HEK293 (cell line): ENCODE measurements at regions not wholly inside any gene's neighbourhood (a gene's known extent, or its start where the extent isn't known, plus 50 kb on each side); places are given as distances from the start of the nearest gene placed in this dataset.

Experiments
- SCRT2 ChIP-seq: fragments of 450-650 bp; formaldehyde crosslinking; IDR thresholded peaks from 2 replicates; pipeline ENCODE4 v1.5.1; 2016; ENCODE audit warnings: missing biosample characterization, missing genetic modification characterization
- SP2 ChIP-seq: fragments of 450-650 bp; formaldehyde crosslinking; IDR thresholded peaks from 2 replicates; pipeline ENCODE4 v1.5.1; 2016; ENCODE audit warnings: missing biosample characterization, missing genetic modification characterization
- ZBTB21 ChIP-seq: fragments of 450-650 bp; formaldehyde crosslinking; IDR thresholded peaks from 2 replicates; pipeline ENCODE4 v1.5.1; 2017; ENCODE audit warnings: missing biosample characterization, missing genetic modification characterization
- ZNF274 ChIP-seq, 2 experiments: fragments of 200-500 bp in 1 of 2; fragments of 450-650 bp in 1 of 2; sonication (Bioruptor generic) in 1 of 2; formaldehyde crosslinking in 1 of 2; IDR thresholded peaks; 2 replicates each; pipeline versions ENCODE4 v1.5.1 to v1.6.1; 2014 to 2016; ENCODE audit warnings: borderline replicate concordance in 1 of 2, inconsistent platforms in 1 of 2, low read length in 1 of 2, missing biosample characterization in 1 of 2, missing genetic modification characterization in 1 of 2
- TF ChIP-seq, protein P1 (sequence below): fragments of 450-650 bp; formaldehyde crosslinking; IDR thresholded peaks from 2 replicates; pipeline ENCODE4 v1.5.1; 2016; ENCODE audit warnings: missing biosample characterization, missing genetic modification characterization

DNA sequence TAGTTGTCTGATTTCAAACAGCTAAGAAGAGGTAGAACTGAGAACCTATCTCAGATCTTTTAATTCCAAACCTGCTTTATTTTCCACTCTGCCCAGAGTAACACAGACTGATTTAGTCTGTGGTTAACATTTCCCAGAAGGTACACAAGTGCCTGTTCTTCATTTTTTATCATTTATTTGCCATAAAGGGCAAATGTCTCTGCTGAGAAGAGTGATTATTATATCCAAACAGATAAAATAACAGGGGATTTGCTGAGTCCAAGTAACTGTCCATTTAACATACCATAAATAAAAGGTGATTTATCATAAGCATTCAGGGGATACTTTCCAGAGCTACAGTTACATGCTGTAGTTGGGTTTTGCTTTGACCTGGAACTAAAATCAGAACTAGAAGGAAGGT, 617.7 kb downstream of the MBD2 start:
- TF ChIP-seq ZNF274 (IDR thresholded peaks at IDR 0.05; ENCODE audit: low read length) = no peak
- TF ChIP-seq ZNF274 (tag by site-specific recombination; IDR thresholded peaks at IDR 0.05; ENCODE audit: borderline replicate concordance) = no peak
- TF ChIP-seq, protein P1, sequence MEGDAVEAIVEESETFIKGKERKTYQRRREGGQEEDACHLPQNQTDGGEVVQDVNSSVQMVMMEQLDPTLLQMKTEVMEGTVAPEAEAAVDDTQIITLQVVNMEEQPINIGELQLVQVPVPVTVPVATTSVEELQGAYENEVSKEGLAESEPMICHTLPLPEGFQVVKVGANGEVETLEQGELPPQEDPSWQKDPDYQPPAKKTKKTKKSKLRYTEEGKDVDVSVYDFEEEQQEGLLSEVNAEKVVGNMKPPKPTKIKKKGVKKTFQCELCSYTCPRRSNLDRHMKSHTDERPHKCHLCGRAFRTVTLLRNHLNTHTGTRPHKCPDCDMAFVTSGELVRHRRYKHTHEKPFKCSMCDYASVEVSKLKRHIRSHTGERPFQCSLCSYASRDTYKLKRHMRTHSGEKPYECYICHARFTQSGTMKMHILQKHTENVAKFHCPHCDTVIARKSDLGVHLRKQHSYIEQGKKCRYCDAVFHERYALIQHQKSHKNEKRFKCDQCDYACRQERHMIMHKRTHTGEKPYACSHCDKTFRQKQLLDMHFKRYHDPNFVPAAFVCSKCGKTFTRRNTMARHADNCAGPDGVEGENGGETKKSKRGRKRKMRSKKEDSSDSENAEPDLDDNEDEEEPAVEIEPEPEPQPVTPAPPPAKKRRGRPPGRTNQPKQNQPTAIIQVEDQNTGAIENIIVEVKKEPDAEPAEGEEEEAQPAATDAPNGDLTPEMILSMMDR (tag by site-specific recombination) = no peak
- no peak for TF ChIP-seq SCRT2 (tag by site-specific recombination)
- no peak for TF ChIP-seq ZBTB21
- TF ChIP-seq SP2 (tag by site-specific recombination) = no peak
